Thyroid gland (tissue), 4 donors: ENCODE measurements at regions not wholly inside any gene's neighbourhood (a gene's known extent, or its start where the extent isn't known, plus 50 kb on each side); places are given as distances from the start of the nearest gene placed in this dataset.

Source experiments
- DNase-seq, 2 donors: peaks; one replicate each; pipeline ENCODE4 v3.0.0-alpha.2; 2019
- H3K27ac ChIP-seq, 3 donors: fragments of 200-600 bp; sonication (generic); 1 replicate in 2 of 3; 2 replicates in 1 of 3; pipeline ENCODE4 v1.5.1; 2016 to 2019; ENCODE audit warnings: mild to moderate bottlenecking in 1 of 3, moderate library complexity in 1 of 3
- H3K27me3 ChIP-seq: fragments of 200-600 bp; sonication (generic); one replicate; pipeline ENCODE4 v1.5.1; 2019
- H3K36me3 ChIP-seq, 2 donors: fragments of 200-600 bp; sonication (generic); one replicate each; pipeline ENCODE4 v1.5.1; 2016 to 2019
- H3K4me1 ChIP-seq, 2 donors: fragments of 200-600 bp; sonication (generic); one replicate each; pipeline ENCODE4 v1.5.1; 2017 to 2019
- H3K4me3 ChIP-seq, 3 donors: fragments of 200-600 bp; sonication (generic); replicated peaks in 1 of 3; 1 replicate in 2 of 3; 2 replicates in 1 of 3; pipeline ENCODE4 v1.5.1; 2016; ENCODE audit warnings: mild to moderate bottlenecking in 1 of 3
- H3K9me3 ChIP-seq: fragments of 200-600 bp; sonication (generic); one replicate; pipeline ENCODE4 v1.5.1; 2017
- CTCF ChIP-seq, 6 experiments: fragments of 200-600 bp in 3 of 6; fragments of 450-650 bp in 3 of 6; sonication (generic) in 3 of 6; IDR thresholded peaks; one replicate each; pipeline ENCODE4 v1.5.1; 2016 to 2019; ENCODE audit warnings: antibody characterized with exemption in 6 of 6, mild to moderate bottlenecking in 2 of 6, inconsistent platforms in 1 of 6, moderate library complexity in 1 of 6
- POLR2A ChIP-seq, 2 donors: fragments of 450-650 bp; IDR thresholded peaks; one replicate each; pipeline ENCODE4 v1.6.1; 2017; ENCODE audit warnings: antibody characterized with exemption in 2 of 2, mild to moderate bottlenecking in 2 of 2, moderate library complexity in 1 of 2
- WGBS, 2 donors: methylation state at CpG; one replicate each; pipeline ENCODE4 v1.1.5; 2017; 5-methylcytosine and 5-hydroxymethylcytosine counted together
- intact Hi-C: fragments of 100-400 bp; cut with DNase I; formaldehyde crosslinking; loops from one replicate; pipeline ENCODE4 v1.15.1; 2023

GRCh38 chr9:108058135-108058814 is 568.7 kb upstream of the KLF4 start:
- Histone ChIP-seq H3K4me1 (no peaks in the 10 kb centered on the region), H3K9me3 (no peaks in the 10 kb centered on the region), H3K4me3 (no peak overlapping the region), H3K27me3 (no peaks in the 10 kb centered on the region), H3K36me3 (no peaks in the 10 kb centered on the region), H3K27ac (no peak overlapping the region)
- TF ChIP-seq POLR2A (IDR thresholded peaks at IDR 0.05) (no peak), CTCF (IDR thresholded peaks at IDR 0.05) (no peak)
- DNase-seq, result no peak
- intact Hi-C loops, result no loop called here
- WGBS, 2 donors, result 42 to 46% methylated on average over 6 of the region's 6 CpGs

GRCh38 chr9:108057421-108058134 is 568.0 kb upstream of the KLF4 start:
- no peak for DNase-seq
- 78 to 83% methylated on average over 7 of the region's 7 CpGs for WGBS, 2 donors
- no peak overlapping the region for H3K27ac ChIP-seq
- H3K27me3 ChIP-seq, result no peaks in the 10 kb centered on the region
- no peaks in the 10 kb centered on the region for H3K4me1 ChIP-seq
- no peaks in the 10 kb centered on the region for H3K36me3 ChIP-seq
- H3K4me3 ChIP-seq, result no peak overlapping the region
- intact Hi-C loops, result no loop called here
- no peaks in the 10 kb centered on the region for H3K9me3 ChIP-seq
- TF ChIP-seq CTCF (IDR thresholded peaks at IDR 0.05) (no peak), POLR2A (IDR thresholded peaks at IDR 0.05) (no peak)

GRCh38 chr9:108056805-108057386 is 567.3 kb upstream of the KLF4 start:
- no peak overlapping the region for H3K27ac ChIP-seq
- no peaks in the 10 kb centered on the region for H3K27me3 ChIP-seq
- no peaks in the 10 kb centered on the region for H3K4me1 ChIP-seq
- no peaks in the 10 kb centered on the region for H3K36me3 ChIP-seq
- H3K9me3 ChIP-seq, result no peaks in the 10 kb centered on the region
- H3K4me3 ChIP-seq, result no peak overlapping the region
- 78 to 89% methylated on average over 1 of the region's 1 CpG for WGBS, 2 donors
- TF ChIP-seq CTCF (IDR thresholded peaks at IDR 0.05), result no peak
- TF ChIP-seq POLR2A (IDR thresholded peaks at IDR 0.05), result no peak
- intact Hi-C loops, result no loop called here
- DNase-seq, result no peak

- 90% methylated on average over 6 of the region's 6 CpGs for WGBS, 2 donors
- no peak for TF ChIP-seq POLR2A (IDR thresholded peaks at IDR 0.05)
- TF ChIP-seq CTCF (IDR thresholded peaks at IDR 0.05), result no peak
- no peak overlapping the region for H3K4me3 ChIP-seq
- intact Hi-C loops, result no loop called here
- H3K36me3 ChIP-seq, result no peaks in the 10 kb centered on the region
- no peak overlapping the region for H3K27ac ChIP-seq
- H3K9me3 ChIP-seq, result no peaks in the 10 kb centered on the region
- no peak for DNase-seq
- H3K4me1 ChIP-seq, result no peaks in the 10 kb centered on the region
- no peaks in the 10 kb centered on the region for H3K27me3 ChIP-seq
Measured at GRCh38 chr9:108056084-108056804, 566.7 kb upstream of the KLF4 start.
